WTC11 (cell line): ENCODE measurements at regions not wholly inside any gene's neighbourhood (a gene's known extent, or its start where the extent isn't known, plus 50 kb on each side); places are given as distances from the start of the nearest gene placed in this dataset.

Experiments used
- ATAC-seq: fragments of 200-7000 bp; cut with Tn5 transposase; 2 replicates; pipeline ENCODE4 v1.10.0; 2021; ENCODE audit warnings: mild to moderate bottlenecking, moderate library complexity
- CTCF ChIA-PET: fragments of 300-600 bp; sonication (Branson Sonifier 250); formaldehyde crosslinking; loops from one replicate; lab custom pipeline; 2021; ENCODE audit warnings: antibody characterized with exemption; lab: Charles Lee
- POLR2A ChIA-PET: fragments of 350-600 bp; sonication (Branson Sonifier 250); formaldehyde crosslinking; loops from one replicate; lab custom pipeline; 2021; ENCODE audit warnings: antibody characterized with exemption; lab: Charles Lee
- DNase-seq: peaks from one replicate; pipeline ENCODE4 v3.0.0; 2021; ENCODE audit warnings: low spot score
- H3K27ac Mint-ChIP-seq: 2 replicates; pipeline ENCODE4 v1.8.0; 2021; ENCODE audit warnings: mixed read lengths
- H3K27me3 Mint-ChIP-seq: 2 replicates; pipeline ENCODE4 v1.8.0; 2021; ENCODE audit warnings: low read depth, mild to moderate bottlenecking, moderate library complexity, mixed read lengths
- H3K36me3 Mint-ChIP-seq: 2 replicates; pipeline ENCODE4 v1.8.0; 2021; ENCODE audit warnings: mixed read lengths
- H3K4me1 Mint-ChIP-seq: 2 replicates; pipeline ENCODE4 v1.8.0; 2022; ENCODE audit warnings: mixed read lengths
- H3K4me3 Mint-ChIP-seq: 2 replicates; pipeline ENCODE4 v1.8.0; 2021; ENCODE audit warnings: mild to moderate bottlenecking, moderate library complexity, mixed read lengths
- H3K9me3 Mint-ChIP-seq: 2 replicates; pipeline ENCODE4 v1.8.0; 2021; ENCODE audit warnings: mixed read lengths
- AFF4 ChIP-seq: sonication (generic); formaldehyde crosslinking; IDR thresholded peaks from 2 replicates; pipeline ENCODE4 v1.8.1; 2023; ENCODE audit warnings: mild to moderate bottlenecking, missing genetic modification reagents, borderline replicate concordance
- ARID4B ChIP-seq: sonication (generic); formaldehyde crosslinking; IDR thresholded peaks from 2 replicates; pipeline ENCODE4 v1.8.0; 2023; ENCODE audit warnings: missing genetic modification reagents, mild to moderate bottlenecking, borderline replicate concordance
- CBFB ChIP-seq: sonication (generic); formaldehyde crosslinking; IDR thresholded peaks from 2 replicates; pipeline ENCODE4 v1.8.1; 2022; ENCODE audit warnings: mild to moderate bottlenecking, low read depth, missing genetic modification reagents
- E2F1 ChIP-seq: sonication (generic); formaldehyde crosslinking; IDR thresholded peaks from 2 replicates; pipeline ENCODE4 v1.8.0; 2022; ENCODE audit warnings: mild to moderate bottlenecking, missing genetic modification reagents
- ELF4 ChIP-seq: sonication (generic); formaldehyde crosslinking; IDR thresholded peaks from 2 replicates; pipeline ENCODE4 v1.8.1; 2022; ENCODE audit warnings: low read depth, mild to moderate bottlenecking, moderate library complexity, missing genetic modification reagents
- EMX1 ChIP-seq: fragments of 250-450 bp; sonication (Bioruptor Pico); IDR thresholded peaks from 2 replicates; pipeline ENCODE4 v1.8.0; 2021; ENCODE audit warnings: mild to moderate bottlenecking
- ESRRA ChIP-seq: sonication (generic); formaldehyde crosslinking; IDR thresholded peaks from 2 replicates; pipeline ENCODE4 v1.8.1; 2022; ENCODE audit warnings: mild to moderate bottlenecking, missing genetic modification reagents, borderline replicate concordance
- ETV6 ChIP-seq: sonication (generic); formaldehyde crosslinking; IDR thresholded peaks from 2 replicates; pipeline ENCODE4 v1.8.1; 2022; ENCODE audit warnings: mild to moderate bottlenecking, missing genetic modification reagents
- FOXP4 ChIP-seq: sonication (generic); formaldehyde crosslinking; IDR thresholded peaks from 2 replicates; pipeline ENCODE4 v1.8.0; 2022; ENCODE audit warnings: mild to moderate bottlenecking, missing genetic modification reagents
- GABPB1 ChIP-seq: sonication (generic); formaldehyde crosslinking; IDR thresholded peaks from 2 replicates; pipeline ENCODE4 v1.8.1; 2023; ENCODE audit warnings: mild to moderate bottlenecking, missing genetic modification reagents
- GRHL2 ChIP-seq: fragments of 250-450 bp; sonication (Bioruptor Pico); IDR thresholded peaks from 2 replicates; pipeline ENCODE4 v1.8.0; 2022; ENCODE audit warnings: mild to moderate bottlenecking, moderate library complexity; ENCODE audit not compliant: insufficient replicate concordance, severe bottlenecking
- NFYB ChIP-seq: sonication (generic); formaldehyde crosslinking; conservative IDR thresholded peaks from 2 replicates; pipeline ENCODE4 v1.8.0; 2022; ENCODE audit warnings: low read depth, missing genetic modification reagents
- NR1H2 ChIP-seq: sonication (generic); formaldehyde crosslinking; IDR thresholded peaks from 2 replicates; pipeline ENCODE4 v1.9.0; 2021; ENCODE audit warnings: mild to moderate bottlenecking, moderate library complexity, missing genetic modification reagents
- NR2C2 ChIP-seq: sonication (generic); formaldehyde crosslinking; IDR thresholded peaks from 2 replicates; pipeline ENCODE4 v1.8.0; 2022; ENCODE audit warnings: mild to moderate bottlenecking, missing genetic modification reagents
- NR3C1 ChIP-seq: sonication (generic); formaldehyde crosslinking; conservative IDR thresholded peaks from 2 replicates; pipeline ENCODE4 v1.8.1; 2023; ENCODE audit warnings: low read depth, mild to moderate bottlenecking, missing genetic modification reagents
- PREB ChIP-seq: sonication (generic); formaldehyde crosslinking; IDR thresholded peaks from 2 replicates; pipeline ENCODE4 v1.8.1; 2022; ENCODE audit warnings: mild to moderate bottlenecking, missing genetic modification reagents, moderate library complexity, borderline replicate concordance
- RELA ChIP-seq: sonication (generic); formaldehyde crosslinking; IDR thresholded peaks from 2 replicates; pipeline ENCODE4 v1.8.1; 2022; ENCODE audit warnings: missing genetic modification reagents, mild to moderate bottlenecking, borderline replicate concordance
- TP53 ChIP-seq: sonication (generic); formaldehyde crosslinking; IDR thresholded peaks from 2 replicates; pipeline ENCODE4 v1.8.1; 2023; ENCODE audit warnings: mild to moderate bottlenecking, missing genetic modification reagents
- USF2 ChIP-seq: sonication (generic); formaldehyde crosslinking; IDR thresholded peaks from 2 replicates; pipeline ENCODE4 v1.8.1; 2023; ENCODE audit warnings: mild to moderate bottlenecking, missing genetic modification reagents, moderate library complexity
- ZBTB21 ChIP-seq: sonication (generic); formaldehyde crosslinking; IDR thresholded peaks from 2 replicates; pipeline ENCODE4 v1.8.1; 2023; ENCODE audit warnings: mild to moderate bottlenecking, missing genetic modification reagents, borderline replicate concordance
- ZNF416 ChIP-seq: fragments of 250-450 bp; sonication (Bioruptor Pico); IDR thresholded peaks from 2 replicates; pipeline ENCODE4 v1.9.0; 2021; ENCODE audit warnings: mild to moderate bottlenecking, inconsistent platforms
- ZNF512 ChIP-seq: sonication (generic); formaldehyde crosslinking; IDR thresholded peaks from 2 replicates; pipeline ENCODE4 v1.8.1; 2022; ENCODE audit warnings: missing genetic modification reagents, borderline replicate concordance

- no peak for TF ChIP-seq FOXP4 (CRISPR knock-in tag)
- TF ChIP-seq AFF4 (CRISPR knock-in tag), result no peak
- no peak for TF ChIP-seq RELA
- no peak for TF ChIP-seq ETV6 (CRISPR knock-in tag)
- no peak for TF ChIP-seq ZBTB21 (CRISPR knock-in tag)
- no peak for TF ChIP-seq NR1H2
- no peak for TF ChIP-seq GRHL2 (CRISPR knock-in tag)
- TF ChIP-seq NR2C2 (CRISPR knock-in tag), result no peak
- TF ChIP-seq NFYB, result no peak
- TF ChIP-seq USF2 (CRISPR knock-in tag), result no peak
- TF ChIP-seq ZNF416 (CRISPR knock-in tag), result no peak
Measured at GRCh38 chr17:69719474-69720048, 305.1 kb downstream of the MAP2K6 start (continued).

- H3K4me3 Mint-ChIP-seq, result no peak overlapping the region
- no peaks in the 10 kb centered on the region for H3K36me3 Mint-ChIP-seq
- ChIA-PET CTCF (interaction anchor here (1.7 to 3.0 kb wide), 3 partner anchors 80 to 196 kb away, joined by 8 to 16 read pairs (median 13); no protein-coding TSS in a partner anchor), POLR2A (no interaction called here)
- ATAC-seq (no peak), DNase-seq (no peak)
- H3K27ac Mint-ChIP-seq, result no peak overlapping the region
- peaks cover 4% of the 10 kb centered on the region for H3K4me1 Mint-ChIP-seq
- H3K9me3 Mint-ChIP-seq, result no peaks in the 10 kb centered on the region
- H3K27me3 Mint-ChIP-seq, result no peaks in the 10 kb centered on the region
- no peak for TF ChIP-seq TP53 (CRISPR knock-in tag)
- no peak for TF ChIP-seq GABPB1
- TF ChIP-seq RELA, result no peak
- no peak for TF ChIP-seq E2F1 (CRISPR knock-in tag)
- TF ChIP-seq CBFB, result no peak
- TF ChIP-seq ARID4B (CRISPR knock-in tag), result no peak
- TF ChIP-seq EMX1 (CRISPR knock-in tag), result no peak
- TF ChIP-seq NR3C1 (CRISPR knock-in tag), result no peak
- no peak for TF ChIP-seq ZNF512
- no peak for TF ChIP-seq PREB
- no peak for TF ChIP-seq ELF4
- TF ChIP-seq ESRRA, result no peak
Measured at GRCh38 chr17:69722518-69722917, 308.0 kb downstream of the MAP2K6 start.
